Activated CD4-positive, alpha-beta T cell treated with anti-CD3 and anti-CD28 coated beads, Interleukin-2, Interleukin-4, amounts not matched to agents 100 ng/mL and 50 ng/mL, durations not matched to agents 16 hours and 8 hours (primary cell): ENCODE measurements at regions not wholly inside any gene's neighbourhood (a gene's known extent, or its start where the extent isn't known, plus 50 kb on each side); places are given as distances from the start of the nearest gene placed in this dataset.
A peak's percentile ranks its signal among the peaks of the same experiment; 100 is the strongest.
"Not testable (repeated sequence)": the region's sequence is repeated elsewhere in the genome, so short reads cannot be mapped to it uniquely, and the experiment has no call there.

ENCODE experiments used
- DNase-seq: peaks from one replicate; pipeline ENCODE4 v3.0.0-alpha.2; 2020; ENCODE audit warnings: low spot score

- no peak for DNase-seq
Measured at GRCh38 chrX:30008031-30008430, 207.3 kb upstream of the MAGEB2 start.

GRCh38 chrX:30010471-30010870 is 204.9 kb upstream of the MAGEB2 start:
- DNase-seq = no peak

- DNase-seq = no peak
Measured at GRCh38 chrX:30015440-30015839, 199.9 kb upstream of the MAGEB2 start.

- no peak for DNase-seq
Measured at GRCh38 chrX:30027636-30028035, 187.7 kb upstream of the MAGEB2 start.

- DNase-seq = not testable (repeated sequence)
Measured at GRCh38 chrX:30036406-30036805, 179.0 kb upstream of the MAGEB2 start.

GRCh38 chrX:30039768-30040167 is 175.6 kb upstream of the MAGEB2 start:
- DNase-seq = no peak

GRCh38 chrX:30060718-30061117 is 154.6 kb upstream of the MAGEB2 start:
- no peak for DNase-seq

GRCh38 chrX:30065226-30065625 is 150.1 kb upstream of the MAGEB2 start:
- DNase-seq = no peak

GRCh38 chrX:30067677-30068076 is 147.7 kb upstream of the MAGEB2 start:
- DNase-seq = no peak

GRCh38 chrX:30085571-30085970 is 129.8 kb upstream of the MAGEB2 start:
- DNase-seq = no peak

- DNase-seq = no peak
Measured at GRCh38 chrX:30111431-30111830, 103.9 kb upstream of the MAGEB2 start.

- peak; percentile 36 for DNase-seq
Measured at GRCh38 chrX:30141966-30142365, 73.4 kb upstream of the MAGEB2 start.

GRCh38 chrX:30144221-30144620 is 71.1 kb upstream of the MAGEB2 start:
- no peak for DNase-seq

- DNase-seq = no peak
Measured at GRCh38 chrX:30144971-30145731, 70.2 kb upstream of the MAGEB2 start.

GRCh38 chrX:30147996-30148643 is 67.2 kb upstream of the MAGEB2 start:
- no peak for DNase-seq

- not testable (repeated sequence) for DNase-seq
Measured at GRCh38 chrX:30149206-30149605, 66.2 kb upstream of the MAGEB2 start.

- DNase-seq = no peak
Measured at GRCh38 chrX:30150196-30150895, 65.0 kb upstream of the MAGEB2 start.

- no peak for DNase-seq
Measured at GRCh38 chrX:30151964-30152363, 63.4 kb upstream of the MAGEB2 start.

GRCh38 chrX:30153175-30153880 is 62.0 kb upstream of the MAGEB2 start:
- DNase-seq = no peak

GRCh38 chrX:30153881-30154260 is 61.5 kb upstream of the MAGEB2 start:
- no peak for DNase-seq

- DNase-seq = no peak
Measured at GRCh38 chrX:30156009-30156408, 59.4 kb upstream of the MAGEB2 start.

GRCh38 chrX:30156880-30157560 is 58.3 kb upstream of the MAGEB2 start:
- DNase-seq = no peak
